H1 (cell line): ENCODE measurements at regions not wholly inside any gene's neighbourhood (a gene's known extent, or its start where the extent isn't known, plus 50 kb on each side); places are given as distances from the start of the nearest gene placed in this dataset.

ENCODE experiments used
- CTCF ChIA-PET: fragments of 300-600 bp; sonication (Branson Sonifier 250); formaldehyde crosslinking; loops from one replicate; lab custom pipeline; 2021; ENCODE audit not compliant: partially characterized antibody; lab: Charles Lee
- POLR2A ChIA-PET: fragments of 300-600 bp; sonication (Branson Sonifier 250); formaldehyde crosslinking; loops from one replicate; lab custom pipeline; 2021; ENCODE audit warnings: inconsistent platforms; ENCODE audit not compliant: partially characterized antibody; lab: Charles Lee
- DNase-seq, 2 experiments: peaks; one replicate each; pipeline versions ENCODE4 v3.0.0 to v3.0.0-alpha.2; 2010 to 2022; ENCODE audit warnings: low spot score in 2 of 2, low read depth in 1 of 2, mixed read lengths in 1 of 2
- FAIRE-seq: peaks from 2 replicates; lab custom pipeline; 2011; peaks lifted over from hg19 to GRCh38; lab: Jason Lieb, UNC
- H2AFZ ChIP-seq: 2 replicates; pipeline ENCODE4 v1.8.1; 2012; ENCODE audit warnings: low read length, inconsistent platforms
- H2AK5ac ChIP-seq: 2 replicates; pipeline ENCODE4 v1.6.1; 2013; ENCODE audit warnings: low read depth, low read length
- H2BK120ac ChIP-seq: replicated peaks from 2 replicates; pipeline ENCODE3; 2013; ENCODE audit warnings: low read depth, low read length, inconsistent platforms
- H2BK12ac ChIP-seq: 2 replicates; pipeline ENCODE4 v1.6.1; 2013; ENCODE audit warnings: low read depth, low read length
- H2BK15ac ChIP-seq: 2 replicates; pipeline ENCODE4 v1.6.1; 2013; ENCODE audit warnings: low read length
- H2BK20ac ChIP-seq: 2 replicates; pipeline ENCODE4 v1.6.1; 2013; ENCODE audit warnings: low read length
- H2BK5ac ChIP-seq: 2 replicates; pipeline ENCODE4 v1.6.1; 2013; ENCODE audit warnings: low read depth, low read length
- H3K14ac ChIP-seq: 2 replicates; pipeline ENCODE4 v1.6.1; 2013; ENCODE audit warnings: inconsistent platforms; ENCODE audit not compliant: insufficient read length
- H3K18ac ChIP-seq: 2 replicates; pipeline ENCODE4 v1.6.1; 2013; ENCODE audit warnings: low read length; ENCODE audit errors: extremely low read depth
- H3K23ac ChIP-seq: 2 replicates; pipeline ENCODE4 v1.6.1; 2013; ENCODE audit warnings: inconsistent platforms; ENCODE audit not compliant: insufficient read length
- H3K23me2 ChIP-seq: 2 replicates; pipeline ENCODE4 v1.6.1; 2013; ENCODE audit warnings: low read depth, low read length
- H3K27ac ChIP-seq: 2 replicates; pipeline ENCODE4 v1.6.1; 2011; ENCODE audit warnings: low read depth, low read length, inconsistent platforms
- H3K27me3 ChIP-seq, 4 experiments: replicated peaks in 1 of 4; 1 replicate in 1 of 4; 2 replicates in 3 of 4; pipeline versions ENCODE4 v1.6.1 to v1.8.1; 2011 to 2013; ENCODE audit warnings: low read length in 3 of 4, mild to moderate bottlenecking in 3 of 4, inconsistent platforms in 2 of 4, mixed read lengths in 2 of 4, moderate library complexity in 1 of 4; ENCODE audit not compliant: control insufficient read depth in 3 of 4, insufficient read depth in 3 of 4; ENCODE audit errors: extremely low read depth in 1 of 4
- H3K36me3 ChIP-seq, 4 experiments: 2 replicates each; pipeline versions ENCODE4 v1.6.1 to v1.8.1; 2011 to 2013; ENCODE audit warnings: mild to moderate bottlenecking in 4 of 4, low read length in 3 of 4, moderate library complexity in 2 of 4, control low read depth in 1 of 4, inconsistent platforms in 1 of 4; ENCODE audit not compliant: insufficient read depth in 4 of 4, control insufficient read depth in 2 of 4
- H3K4ac ChIP-seq: replicated peaks from 2 replicates; pipeline ENCODE3; 2013; ENCODE audit warnings: low read length, low read depth, mixed read lengths, inconsistent platforms; ENCODE audit not compliant: insufficient read length
- H3K4me1 ChIP-seq, 4 experiments: replicated peaks in 1 of 4; 1 replicate in 1 of 4; 2 replicates in 3 of 4; pipeline versions ENCODE4 v1.6.1 to v1.8.1; 2011 to 2013; ENCODE audit warnings: low read length in 3 of 4, inconsistent platforms in 2 of 4, mixed read lengths in 1 of 4; ENCODE audit not compliant: insufficient read depth in 4 of 4, control insufficient read depth in 3 of 4
- H3K4me2 ChIP-seq, 2 experiments: 2 replicates each; pipeline versions ENCODE4 v1.6.1 to v1.8.1; 2011 to 2013; ENCODE audit warnings: low read depth in 2 of 2, low read length in 2 of 2, control low read depth in 1 of 2, inconsistent platforms in 1 of 2, mild to moderate bottlenecking in 1 of 2; ENCODE audit not compliant: insufficient read depth in 1 of 2
- H3K4me3 ChIP-seq, 4 experiments: fragments of 200-600, 300-600 bp in 1 of 4; sonication (generic), shearing (Covaris generic), sonication (Bioruptor Twin) in 1 of 4; 2 replicates each; pipeline versions ENCODE4 v1.5.1 to v1.8.1; 2011 to 2016; ENCODE audit warnings: low read length in 4 of 4, low read depth in 3 of 4, control low read depth in 2 of 4, inconsistent platforms in 2 of 4, mild to moderate bottlenecking in 2 of 4, mixed read lengths in 1 of 4, moderate library complexity in 1 of 4; ENCODE audit not compliant: insufficient read depth in 2 of 4; ENCODE audit errors: extremely low read depth in 1 of 4
- H3K56ac ChIP-seq: replicated peaks from 2 replicates; pipeline ENCODE3; 2013; ENCODE audit warnings: low read depth, mild to moderate bottlenecking, mixed read lengths, low read length, inconsistent platforms; ENCODE audit not compliant: insufficient read length
- H3K79me1 ChIP-seq: 2 replicates; pipeline ENCODE4 v1.6.1; 2013; ENCODE audit warnings: low read depth, low read length, control low read depth
- H3K79me2 ChIP-seq, 2 experiments: 2 replicates each; pipeline versions ENCODE4 v1.6.1 to v1.8.1; 2012 to 2013; ENCODE audit warnings: low read length in 2 of 2, mild to moderate bottlenecking in 2 of 2, inconsistent platforms in 1 of 2; ENCODE audit not compliant: insufficient read depth in 2 of 2, control insufficient read depth in 1 of 2
- H3K9ac ChIP-seq, 4 experiments: replicated peaks in 1 of 4; 1 replicate in 1 of 4; 2 replicates in 3 of 4; pipeline versions ENCODE4 v1.6.1 to v1.8.1; 2011 to 2013; ENCODE audit warnings: low read depth in 3 of 4, low read length in 3 of 4, control low read depth in 2 of 4, mild to moderate bottlenecking in 2 of 4, moderate library complexity in 2 of 4, inconsistent platforms in 1 of 4; ENCODE audit errors: extremely low read depth in 1 of 4
- H3K9me3 ChIP-seq, 2 experiments: 2 replicates each; pipeline versions ENCODE4 v1.6.1 to v1.8.1; 2012 to 2013; ENCODE audit warnings: mild to moderate bottlenecking in 2 of 2, moderate library complexity in 2 of 2, control low read depth in 1 of 2, inconsistent platforms in 1 of 2, low read depth in 1 of 2, low read length in 1 of 2, mixed read lengths in 1 of 2; ENCODE audit not compliant: insufficient read depth in 2 of 2
- H4K20me1 ChIP-seq, 2 experiments: replicated peaks in 1 of 2; 2 replicates each; pipeline versions ENCODE3 to v1.8.1; 2011 to 2013; ENCODE audit warnings: inconsistent platforms in 2 of 2, low read length in 2 of 2, mild to moderate bottlenecking in 1 of 2; ENCODE audit not compliant: insufficient read depth in 2 of 2, control insufficient read depth in 1 of 2
- H4K5ac ChIP-seq: 2 replicates; pipeline ENCODE4 v1.6.1; 2013; ENCODE audit warnings: low read length, low read depth, mixed read lengths, inconsistent platforms; ENCODE audit not compliant: insufficient read length
- H4K8ac ChIP-seq: 2 replicates; pipeline ENCODE4 v1.8.0; 2013; ENCODE audit warnings: mild to moderate bottlenecking, moderate library complexity, low read length, inconsistent platforms; ENCODE audit not compliant: insufficient read depth; ENCODE audit errors: extremely low read depth
- H4K91ac ChIP-seq: replicated peaks from 2 replicates; pipeline ENCODE3; 2013; ENCODE audit warnings: low read length, mixed read lengths, inconsistent platforms; ENCODE audit not compliant: insufficient read length
- EGR1 ChIP-seq: IDR thresholded peaks from 2 replicates; pipeline ENCODE4 v1.6.1; 2011; ENCODE audit warnings: low read depth, low read length, borderline replicate concordance
- GTF2F1 ChIP-seq: IDR thresholded peaks from 2 replicates; pipeline ENCODE4 v1.6.1; 2012; ENCODE audit warnings: low read depth, low read length, improper control_type of control experiment, borderline replicate concordance
- MAFK ChIP-seq: IDR thresholded peaks from 2 replicates; pipeline ENCODE4 v1.6.1; 2012; ENCODE audit warnings: low read depth, mild to moderate bottlenecking, improper control_type of control experiment, low read length
- RAD21 ChIP-seq, 2 experiments: IDR thresholded peaks in 1 of 2; conservative IDR thresholded peaks in 1 of 2; 2 replicates each; pipeline ENCODE4 v1.6.1; 2011; ENCODE audit warnings: low read depth in 2 of 2, low read length in 2 of 2, improper control_type of control experiment in 1 of 2, inconsistent platforms in 1 of 2, mild to moderate bottlenecking in 1 of 2, moderate library complexity in 1 of 2
- SAP30 ChIP-seq: fragments of 300-600 bp; sonication (generic); IDR thresholded peaks from 2 replicates; pipeline ENCODE4 v1.7.1; 2012; ENCODE audit warnings: low read length, moderate library complexity, mild to moderate bottlenecking, inconsistent platforms; ENCODE audit not compliant: insufficient read depth, insufficient replicate concordance
- SIN3A ChIP-seq, 2 experiments: IDR thresholded peaks in 1 of 2; conservative IDR thresholded peaks in 1 of 2; 2 replicates each; pipeline ENCODE4 v1.6.1; 2011 to 2012; ENCODE audit warnings: low read length in 2 of 2, improper control_type of control experiment in 1 of 2, low read depth in 1 of 2, mild to moderate bottlenecking in 1 of 2
- WGBS, 2 experiments: shearing (Covaris generic) in 1 of 2; methylation state at CpG; one replicate each; pipeline versions ENCODE4 v1.1.6 to v1.1.7; 2013 to 2015; ENCODE audit warnings: low lambda C conversion rate in 2 of 2, mixed read lengths in 2 of 2, inconsistent platforms in 1 of 2, low coverage in 1 of 2, missing lambda C conversion rate in 1 of 2; ENCODE audit not compliant: insufficient replicate concordance in 2 of 2, insufficient coverage in 1 of 2, insufficient read length in 1 of 2; ENCODE audit errors: extremely low coverage in 1 of 2, missing lambda C conversion rate in 1 of 2; 5-methylcytosine and 5-hydroxymethylcytosine counted together

GRCh38 chr5:67395790-67396418, 199.3 kb upstream of the CD180 start:
- ChIA-PET CTCF (interaction anchor here (0.6 to 1.1 kb wide), 3 partner anchors 9 to 43 kb away, joined by 3 read pairs; no protein-coding TSS in a partner anchor), POLR2A (no interaction called here)
- FAIRE-seq (no peak), DNase-seq (no peak)
- no peak overlapping the region for H2BK12ac ChIP-seq
- WGBS, 2 experiments: 63% methylated on average over 2 of the region's 2 CpGs; no CpG with 5 or more reads in 1 of the 2 experiments
- no peak overlapping the region for H4K91ac ChIP-seq
- peaks cover 0 to 2% (median under 1%) of the 10 kb centered on the region in 4 experiments; a peak in 4 of 7 replicates for H3K27me3 ChIP-seq
- H3K4me3 ChIP-seq: no peak overlapping the region
- no peak overlapping the region for H2AK5ac ChIP-seq
- H3K36me3 ChIP-seq: no peaks in the 10 kb centered on the region
- H4K20me1 ChIP-seq: no peaks in the 10 kb centered on the region
- no peak overlapping the region for H3K4me2 ChIP-seq
- no peak overlapping the region for H2BK5ac ChIP-seq
- no peak overlapping the region for H3K4ac ChIP-seq
- H3K18ac ChIP-seq: no peak overlapping the region
- H2BK120ac ChIP-seq: no peak overlapping the region
- H3K27ac ChIP-seq: no peak overlapping the region
- H3K23ac ChIP-seq: no peak overlapping the region
- no peaks in the 10 kb centered on the region for H3K23me2 ChIP-seq
- H3K79me2 ChIP-seq: no peaks in the 10 kb centered on the region
- no peak overlapping the region for H2BK15ac ChIP-seq
- H2BK20ac ChIP-seq: no peak overlapping the region
- H3K79me1 ChIP-seq: no peaks in the 10 kb centered on the region
- H2AFZ ChIP-seq: no peak overlapping the region
- H3K4me1 ChIP-seq: peaks cover 0 to 2% (median under 1%) of the 10 kb centered on the region in 4 experiments; a peak in 2 of 7 replicates
- TF ChIP-seq SAP30: no peak
- TF ChIP-seq EGR1: no peak
- TF ChIP-seq GTF2F1: no peak
- TF ChIP-seq RAD21 (IDR thresholded peaks at IDR 0.05 in 1 of 2, conservative IDR thresholded peaks at IDR 0.05 in 1 of 2; ENCODE audit: low read depth in 2 of 2, low read length in 2 of 2): no peak
- no peak for TF ChIP-seq MAFK
- no peak for TF ChIP-seq SIN3A (conservative IDR thresholded peaks at IDR 0.05 in 1 of 2, IDR thresholded peaks at IDR 0.05 in 1 of 2; ENCODE audit: low read depth in 1 of 2, low read length in 2 of 2)
- no peak overlapping the region for H4K8ac ChIP-seq
- no peak overlapping the region for H3K56ac ChIP-seq
- H3K14ac ChIP-seq: no peak overlapping the region
- no peak overlapping the region for H3K9ac ChIP-seq
- no peaks in the 10 kb centered on the region for H3K9me3 ChIP-seq
- H4K5ac ChIP-seq: no peak overlapping the region
